ENCODE measurements at regions not wholly inside any gene's neighbourhood (a gene's known extent, or its start where the extent isn't known, plus 50 kb on each side); places are given as distances from the start of the nearest gene placed in this dataset.
"Not testable (repeated sequence)": the region's sequence is repeated elsewhere in the genome, so short reads cannot be mapped to it uniquely, and the experiment has no call there.

- DNase-seq: not testable (repeated sequence)
Observed at GRCh38 chr16:18263046-18263445, 73.5 kb downstream of the NPIPA8 start.

DNA sequence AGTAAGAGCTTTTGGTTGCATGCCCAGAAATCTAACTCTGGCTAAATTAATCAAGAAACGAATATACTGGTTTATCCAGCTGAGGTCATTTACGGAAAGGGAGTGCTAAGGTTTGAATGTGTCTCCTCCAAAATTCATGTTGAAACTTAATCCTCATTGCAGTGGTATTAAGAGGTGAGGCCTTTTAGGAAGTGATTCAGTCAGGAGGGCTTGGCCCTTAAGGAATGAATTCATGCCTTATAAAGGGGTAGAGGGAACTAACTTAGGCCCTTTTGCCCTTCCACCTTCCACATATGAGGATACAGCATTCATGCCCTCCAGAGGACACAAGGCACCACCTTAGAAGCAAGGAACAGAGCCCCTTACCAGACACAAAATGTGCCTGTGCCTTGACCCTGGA lies 74.7 kb downstream of the NPIPA8 start:
- DNase-seq: not testable (repeated sequence)

DNA sequence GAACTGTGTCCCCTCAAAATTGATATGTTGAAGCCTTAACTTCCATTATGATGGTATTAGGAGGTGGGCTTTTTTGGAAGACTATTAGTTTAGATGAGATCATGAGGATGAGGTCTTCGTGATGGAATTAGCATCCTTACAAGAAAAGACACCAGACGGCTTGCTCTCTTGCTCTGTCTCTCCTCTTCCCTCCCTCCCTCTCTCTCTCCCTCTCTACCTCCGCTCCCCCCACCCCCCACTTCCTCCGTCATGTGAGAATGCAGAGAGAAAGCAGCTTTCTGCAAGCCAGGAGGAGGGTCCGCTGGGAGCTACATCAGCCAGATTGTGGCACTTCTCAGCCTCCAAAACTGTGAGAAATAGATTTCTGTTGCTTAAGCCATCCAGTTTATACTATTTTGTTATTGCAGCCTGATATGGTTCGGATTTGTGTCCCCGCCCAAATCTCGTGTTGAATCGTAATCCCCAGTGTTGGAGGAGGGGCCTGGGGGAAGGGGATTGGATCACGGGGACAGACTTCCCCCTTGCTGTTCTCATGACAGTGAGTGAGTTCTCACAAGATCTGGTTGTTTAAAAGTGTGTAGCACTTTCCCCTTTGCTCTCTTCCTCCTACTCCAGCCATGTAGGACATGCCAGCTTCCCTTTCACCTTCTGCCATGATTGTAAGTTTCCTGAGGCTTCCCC lies 76.9 kb downstream of the NPIPA8 start:
- not testable (repeated sequence) for DNase-seq

DNA sequence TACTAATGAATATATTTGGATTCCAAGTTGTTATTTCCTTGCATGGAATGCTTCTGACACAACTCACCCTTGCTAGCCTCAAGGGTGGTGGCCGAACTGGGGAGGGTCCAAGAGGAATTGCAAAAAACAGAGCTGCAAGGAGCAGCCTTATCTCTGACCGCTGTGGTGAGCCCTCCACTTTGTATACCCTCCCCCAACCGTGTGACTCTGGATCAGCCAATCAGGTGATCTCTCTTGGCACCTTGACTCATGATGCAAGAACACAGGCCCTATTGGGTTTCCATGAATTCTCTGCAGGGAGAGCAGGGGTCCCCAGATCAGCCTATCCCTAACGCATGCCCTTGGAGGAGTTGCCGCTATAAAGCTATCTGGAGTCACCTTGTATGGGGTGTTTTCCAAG lies 83.6 kb downstream of the NPIPA8 start:
- DNase-seq: not testable (repeated sequence)

DNA sequence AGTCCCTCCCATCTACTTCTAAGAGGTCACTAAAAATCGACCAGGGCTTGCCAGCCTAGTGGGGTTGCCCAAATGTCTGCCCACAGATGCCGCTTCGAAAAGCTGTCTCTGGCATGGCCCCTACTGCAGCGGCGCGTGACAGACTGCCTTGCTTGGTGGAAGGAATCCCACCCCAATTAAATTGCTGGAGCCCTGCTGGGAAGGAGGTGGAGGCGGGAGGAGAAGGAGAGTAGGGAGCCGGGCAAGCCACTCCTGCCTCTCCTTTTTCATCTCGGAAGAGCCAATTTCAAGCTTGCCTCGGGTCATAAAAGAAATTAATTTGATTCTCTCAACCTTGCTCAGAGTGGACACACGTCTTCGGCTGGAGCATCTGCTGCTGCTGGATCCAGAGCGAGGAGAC lies 106.0 kb downstream of the NPIPA8 start:
- not testable (repeated sequence) for DNase-seq

- not testable (repeated sequence) for DNase-seq
Observed at GRCh38 chr16:18222054-18223009, 114.2 kb downstream of the NPIPA8 start.

DNA sequence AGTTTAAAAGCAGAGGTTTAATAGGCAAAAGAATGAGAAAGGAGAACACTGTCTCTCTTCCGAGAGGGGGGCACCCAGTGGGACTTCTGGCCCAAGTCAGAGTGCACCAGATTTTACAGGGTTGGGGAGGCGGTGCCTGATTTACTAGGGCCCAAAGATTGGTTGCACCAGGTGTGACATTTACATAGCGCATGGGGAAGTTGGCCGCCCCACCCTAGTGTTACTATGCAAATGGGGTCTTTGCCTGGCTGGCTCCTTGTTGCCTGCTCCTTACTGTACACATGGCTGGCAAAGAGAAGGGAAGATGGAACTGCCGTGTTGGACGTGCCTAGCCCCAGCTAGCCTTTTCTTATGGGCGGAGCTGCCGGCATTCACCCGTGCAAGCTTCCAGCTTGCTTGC lies 118.8 kb downstream of the NPIPA8 start:
- DNase-seq: not testable (repeated sequence)

DNA sequence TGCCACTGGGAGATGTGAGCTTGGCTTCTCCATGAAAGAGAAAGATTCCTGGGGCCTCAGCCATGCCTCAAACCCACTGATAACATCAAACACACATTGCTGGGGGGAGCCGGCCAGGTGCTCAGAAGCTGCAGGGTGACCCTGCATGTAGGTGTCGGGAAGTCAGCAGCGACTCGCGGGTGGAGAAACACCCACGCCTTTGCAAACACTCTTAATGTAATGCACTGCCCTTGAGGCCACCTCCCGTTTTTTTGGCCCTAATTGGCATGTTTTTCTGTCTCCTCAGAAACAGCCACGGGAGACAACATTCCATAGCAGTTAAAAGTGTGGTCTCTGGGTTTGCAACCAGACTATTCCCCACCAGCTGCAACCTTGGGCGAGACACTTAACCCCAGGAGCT lies 119.7 kb downstream of the NPIPA8 start:
- not testable (repeated sequence) for DNase-seq

DNA sequence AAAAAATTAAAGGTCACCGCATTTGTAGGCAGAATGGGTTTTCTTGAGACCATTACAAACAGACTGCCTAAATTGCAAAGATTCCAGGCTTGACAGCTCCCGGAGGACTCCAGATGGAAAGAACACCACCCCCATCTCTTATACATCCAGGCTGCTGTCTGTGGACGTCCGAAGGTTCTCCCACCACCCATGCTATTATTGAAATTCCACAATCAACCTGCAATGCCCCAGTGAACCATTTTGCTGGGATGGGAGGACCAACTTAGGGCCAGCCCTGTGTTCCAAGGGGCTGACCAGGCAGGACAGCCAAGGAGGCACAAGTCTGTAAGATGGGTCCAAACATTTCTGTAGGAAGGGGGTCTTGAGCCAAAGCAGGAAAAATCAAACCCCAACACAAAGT lies 122.7 kb downstream of the NPIPA8 start:
- not testable (repeated sequence) for DNase-seq

- DNase-seq: not testable (repeated sequence)
Observed at GRCh38 chr16:18211505-18211904, 125.0 kb downstream of the NPIPA8 start.

GRCh38 chr16:18204786-18205185 lies 131.8 kb downstream of the NPIPA8 start:
- not testable (repeated sequence) for DNase-seq

GRCh38 chr16:18204309-18204708 lies 132.2 kb downstream of the NPIPA8 start:
- not testable (repeated sequence) for DNase-seq

DNA sequence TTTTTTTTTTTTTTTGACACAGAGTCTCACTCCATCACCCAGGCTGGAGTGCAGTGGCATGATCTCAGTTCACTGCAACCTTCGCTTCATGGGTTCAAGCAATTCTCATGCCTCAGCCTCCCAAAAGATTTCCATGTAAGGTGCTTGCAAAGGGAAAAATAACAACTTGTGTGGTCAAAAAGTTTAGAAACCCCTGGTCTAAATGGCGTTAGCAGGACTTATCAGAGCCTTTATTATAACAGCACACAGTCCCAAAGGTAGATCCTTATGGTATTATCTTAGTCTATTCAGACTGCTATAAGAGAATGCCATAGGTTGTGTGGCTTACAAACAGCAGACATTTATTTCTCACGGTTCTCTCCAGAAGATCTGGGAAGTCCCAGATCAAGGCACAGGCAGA lies 135.0 kb downstream of the NPIPA8 start:
- DNase-seq: not testable (repeated sequence)

DNA sequence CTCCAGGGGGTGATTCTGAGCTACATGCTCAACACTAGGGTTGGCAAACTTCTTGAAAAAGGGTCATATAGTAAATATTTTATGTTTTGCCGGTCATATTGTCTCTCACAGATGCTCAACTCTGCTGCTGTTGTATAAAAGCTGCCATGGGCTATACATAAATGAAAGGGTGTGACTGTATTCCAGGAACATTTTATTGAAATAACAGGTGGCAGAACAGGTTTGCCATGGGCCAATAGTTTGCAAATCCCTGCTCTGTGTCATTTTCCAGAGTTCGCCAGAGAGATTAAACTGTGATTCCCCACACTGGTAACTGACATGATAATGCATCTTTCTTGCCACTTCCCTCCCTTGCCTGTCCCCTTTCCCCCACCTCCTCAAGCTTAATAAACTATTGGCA lies 144.1 kb downstream of the NPIPA8 start:
- not testable (repeated sequence) for DNase-seq

DNA sequence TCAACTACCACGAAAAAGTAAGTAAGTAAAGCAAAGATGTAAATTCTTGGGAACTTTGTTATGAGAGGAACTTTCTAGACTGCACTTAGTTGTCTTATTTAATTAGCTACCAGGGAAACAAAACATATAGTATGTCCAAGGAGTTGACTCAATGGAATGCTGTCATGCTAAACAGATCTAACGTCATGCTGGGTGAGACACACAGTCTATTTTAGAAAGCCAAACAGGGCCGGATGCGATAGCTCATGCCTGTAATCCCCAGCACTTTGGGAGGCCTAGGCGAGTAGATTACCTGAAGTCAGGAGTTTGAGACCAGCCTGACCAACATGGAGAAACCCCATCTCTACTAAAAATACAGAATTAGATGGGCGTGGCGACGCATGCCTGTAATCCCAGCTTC lies 146.4 kb downstream of the NPIPA8 start:
- not testable (repeated sequence) for DNase-seq

DNA sequence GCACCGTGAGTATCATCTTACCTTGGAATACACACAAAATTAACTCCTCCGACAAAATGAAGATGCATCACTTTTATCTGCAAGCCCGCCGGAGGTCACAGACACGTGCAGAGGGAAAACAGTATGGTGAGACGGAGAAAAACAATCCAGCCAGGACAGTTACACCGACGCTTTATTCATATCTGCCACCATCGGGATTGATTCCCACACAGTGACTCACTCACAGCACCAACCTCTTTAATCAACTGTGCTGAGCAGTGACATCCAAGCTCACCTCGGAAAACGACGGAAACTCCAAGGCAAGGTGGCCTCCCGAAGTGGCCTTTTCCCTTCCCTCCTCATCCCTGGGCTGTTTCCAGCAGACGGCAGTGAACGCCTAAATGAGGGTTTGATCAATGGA lies 151.8 kb downstream of the NPIPA8 start:
- not testable (repeated sequence) for DNase-seq

DNA sequence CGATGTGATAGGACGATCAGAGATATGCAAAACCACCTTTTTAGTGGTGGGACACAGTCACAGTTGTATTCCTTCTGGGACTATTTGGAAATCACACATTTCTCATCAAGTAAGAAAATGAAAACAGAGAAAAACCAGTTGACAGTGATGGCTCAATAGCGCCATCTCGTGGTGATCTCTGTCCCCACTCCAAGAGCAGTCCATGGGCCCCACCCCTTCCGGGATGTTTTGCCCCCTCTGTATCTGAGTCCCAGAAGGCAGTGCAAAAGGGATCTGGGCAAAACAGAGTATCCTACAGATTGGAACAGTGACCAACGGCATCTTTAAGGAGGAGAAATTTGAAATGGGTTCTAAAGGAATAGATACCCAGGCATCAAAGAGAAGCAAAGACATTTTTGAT lies 155.5 kb downstream of the NPIPA8 start:
- not testable (repeated sequence) for DNase-seq

GRCh38 chr16:18173945-18174497 lies 162.5 kb downstream of the NPIPA8 start:
- not testable (repeated sequence) for DNase-seq

DNA sequence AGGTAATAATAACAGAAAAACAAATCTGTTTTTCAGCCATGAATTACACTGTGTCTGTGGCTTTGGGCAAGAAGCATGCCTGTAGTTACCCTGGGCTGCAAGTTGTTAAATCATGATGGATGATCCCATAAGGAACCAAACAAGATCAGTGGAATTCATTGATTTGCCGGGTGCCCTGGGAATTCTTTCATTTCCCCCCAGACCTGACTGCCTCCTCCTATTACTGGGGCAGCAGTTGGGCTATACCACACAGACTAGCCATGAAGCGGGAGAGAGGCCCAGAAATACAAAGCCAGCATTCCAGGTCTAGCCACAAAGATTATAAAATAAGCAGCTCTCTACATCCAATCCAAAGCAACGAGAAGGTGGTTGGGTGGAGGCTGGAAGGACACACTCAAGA lies 174.2 kb downstream of the NPIPA8 start:
- DNase-seq: not testable (repeated sequence)

GRCh38 chr16:18161224-18161623 lies 175.3 kb downstream of the NPIPA8 start:
- not testable (repeated sequence) for DNase-seq

DNA sequence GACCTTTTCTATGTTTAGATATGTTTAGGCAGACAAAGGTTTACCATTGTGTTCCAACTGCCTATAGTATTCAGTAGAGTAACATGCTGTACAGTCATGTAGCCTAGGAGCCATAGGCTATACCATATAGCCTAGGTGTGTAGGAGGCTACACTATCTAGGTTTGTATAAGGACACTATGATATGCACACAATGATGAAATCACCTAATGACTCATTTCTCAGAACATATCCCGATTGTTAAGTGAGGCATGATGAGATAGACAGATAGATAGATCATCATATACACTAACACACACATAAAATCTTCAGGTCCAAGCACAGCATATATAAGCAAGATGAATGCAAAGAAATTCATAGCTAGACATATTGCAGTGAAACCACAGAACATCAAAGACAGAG lies 177.4 kb downstream of the NPIPA8 start:
- not testable (repeated sequence) for DNase-seq

- not testable (repeated sequence) for DNase-seq
Observed at GRCh38 chr16:18157854-18158253, 178.7 kb downstream of the NPIPA8 start.

GRCh38 chr16:18152832-18153231 lies 183.7 kb downstream of the NPIPA8 start:
- DNase-seq: not testable (repeated sequence)
